NCI-H526 (cell line): ENCODE measurements at regions not wholly inside any gene's neighbourhood (a gene's known extent, or its start where the extent isn't known, plus 50 kb on each side); places are given as distances from the start of the nearest gene placed in this dataset.

Experiments
- DNase-seq, 2 experiments: peaks; one replicate each; lab custom pipeline; 2025; lab: John Stamatoyannopoulos, UW

GRCh38 chr12:18207266-18207665 is 54.1 kb upstream of the PIK3C2G start:
- DNase-seq, result no peak

GRCh38 chr12:18206198-18206597 is 55.1 kb upstream of the PIK3C2G start:
- DNase-seq, result no peak

- no peak for DNase-seq
Observed at GRCh38 chr12:18204053-18204452, 57.3 kb upstream of the PIK3C2G start.

- no peak for DNase-seq
Observed at GRCh38 chr12:18192119-18192518, 69.2 kb upstream of the PIK3C2G start.

- no peak for DNase-seq
Observed at GRCh38 chr12:18183141-18183540, 78.2 kb upstream of the PIK3C2G start.

- no peak for DNase-seq
Observed at GRCh38 chr12:18171571-18171970, 81.6 kb upstream of the RERGL start.

GRCh38 chr12:18168016-18168415 is 78.0 kb upstream of the RERGL start:
- no peak for DNase-seq

GRCh38 chr12:18165889-18166288 is 75.9 kb upstream of the RERGL start:
- DNase-seq, result no peak

- DNase-seq, result no peak
Observed at GRCh38 chr12:18165422-18165871, 75.5 kb upstream of the RERGL start.

- DNase-seq, result no peak
Observed at GRCh38 chr12:18160901-18161300, 70.9 kb upstream of the RERGL start.

- DNase-seq, result peak in 1 of 2 experiments; percentile 64
Observed at GRCh38 chr12:18158774-18159557, 69.0 kb upstream of the RERGL start.

GRCh38 chr12:18153826-18154225 is 63.8 kb upstream of the RERGL start:
- no peak for DNase-seq

GRCh38 chr12:18151036-18151435 is 61.0 kb upstream of the RERGL start:
- DNase-seq, result no peak

GRCh38 chr12:18148961-18149360 is 59.0 kb upstream of the RERGL start:
- no peak for DNase-seq

- DNase-seq, result no peak
Observed at GRCh38 chr12:18146363-18146762, 56.4 kb upstream of the RERGL start.

- DNase-seq, result no peak
Observed at GRCh38 chr12:18145924-18146323, 55.9 kb upstream of the RERGL start.

GRCh38 chr12:18141048-18141982 is 51.3 kb upstream of the RERGL start:
- DNase-seq, result no peak

GRCh38 chr12:18139989-18140596 is 50.1 kb upstream of the RERGL start:
- peak in 1 of 2 experiments; percentile 11 for DNase-seq
